ENCODE measurements at regions not wholly inside any gene's neighbourhood (a gene's known extent, or its start where the extent isn't known, plus 50 kb on each side); places are given as distances from the start of the nearest gene placed in this dataset.

DNA sequence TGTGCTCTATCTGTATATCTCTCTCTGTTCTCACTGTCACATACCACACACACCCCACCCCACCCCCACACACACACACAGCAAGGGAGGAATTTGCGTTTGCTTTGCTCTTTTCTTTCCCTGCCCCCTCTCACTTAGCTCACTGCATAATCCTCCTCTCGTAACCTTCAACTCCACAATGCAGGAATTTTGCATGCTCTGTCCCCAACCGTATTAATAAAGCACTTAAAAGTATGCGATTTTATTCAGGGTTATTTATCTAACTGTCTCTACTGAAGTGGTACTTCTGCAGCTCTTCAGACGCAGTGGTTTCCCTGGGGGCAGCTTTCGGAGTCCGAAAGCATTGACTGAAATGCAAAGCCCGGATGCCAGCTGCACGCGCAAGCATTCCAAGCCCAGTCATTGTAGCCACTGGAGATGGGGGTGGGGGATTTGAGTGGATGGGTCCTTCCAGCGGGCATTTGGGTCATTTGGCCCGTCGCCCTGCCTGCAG, 105.4 kb upstream of the RBFOX1 start:
- TF ChIP-seq CTCF (IDR thresholded peaks at IDR 0.05) = no peak
- no peak overlapping the region for H3K4me3 ChIP-seq (ENCODE audit: low read depth in 1 of 2, low read length in 1 of 2)
- H3K27me3 ChIP-seq = no peaks in the 10 kb centered on the region
- H3K36me3 ChIP-seq = no peaks in the 10 kb centered on the region
- H3K27ac ChIP-seq = no peak overlapping the region
- no peaks in the 10 kb centered on the region for H3K9me3 ChIP-seq
- no peaks in the 10 kb centered on the region for H3K4me1 ChIP-seq (ENCODE audit: control insufficient read depth in 1 of 2, insufficient read depth in 1 of 2, low read depth in 1 of 2, low read length in 1 of 2)

- Histone ChIP-seq H3K27me3 (no peaks in the 10 kb centered on the region), H3K4me1 (ENCODE audit: control insufficient read depth in 1 of 2, insufficient read depth in 1 of 2, low read depth in 1 of 2, low read length in 1 of 2) (no peaks in the 10 kb centered on the region), H3K36me3 (no peaks in the 10 kb centered on the region), H3K9me3 (no peaks in the 10 kb centered on the region), H3K27ac (no peak overlapping the region), H3K4me3 (ENCODE audit: low read depth in 1 of 2, low read length in 1 of 2) (no peak overlapping the region)
- TF ChIP-seq CTCF (IDR thresholded peaks at IDR 0.05) = no peak
Measured at GRCh38 chr16:7221157-7221556, 111.5 kb upstream of the RBFOX1 start.

DNA sequence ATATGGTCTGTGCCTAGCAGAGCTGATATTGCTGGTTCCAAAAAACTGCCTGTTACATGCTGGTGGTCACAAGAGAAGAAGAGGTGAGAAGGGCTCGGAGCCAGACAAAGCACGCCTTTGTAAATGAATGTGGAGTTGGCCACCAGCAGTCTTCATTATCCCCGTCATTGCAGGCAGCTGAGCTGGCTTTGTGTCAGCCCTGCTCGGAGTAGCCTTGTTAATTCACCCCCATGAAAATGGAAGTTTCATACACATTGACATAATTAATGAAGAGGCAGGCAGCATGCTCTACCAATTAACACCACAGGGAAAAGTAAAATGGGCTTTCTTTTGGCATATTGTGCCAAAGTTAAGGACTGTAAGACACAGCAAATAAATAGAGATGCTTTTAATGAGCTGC, 113.7 kb upstream of the RBFOX1 start:
- TF ChIP-seq CTCF (IDR thresholded peaks at IDR 0.05) = no peak
- no peak overlapping the region for H3K27ac ChIP-seq
- H3K4me3 ChIP-seq (ENCODE audit: low read depth in 1 of 2, low read length in 1 of 2) = no peak overlapping the region
- H3K27me3 ChIP-seq = no peaks in the 10 kb centered on the region
- H3K36me3 ChIP-seq = no peaks in the 10 kb centered on the region
- no peaks in the 10 kb centered on the region for H3K4me1 ChIP-seq (ENCODE audit: control insufficient read depth in 1 of 2, insufficient read depth in 1 of 2, low read depth in 1 of 2, low read length in 1 of 2)
- H3K9me3 ChIP-seq = no peaks in the 10 kb centered on the region

- Histone ChIP-seq H3K27ac (no peak overlapping the region), H3K27me3 (no peaks in the 10 kb centered on the region), H3K36me3 (no peaks in the 10 kb centered on the region), H3K9me3 (no peaks in the 10 kb centered on the region), H3K4me1 (ENCODE audit: control insufficient read depth in 1 of 2, insufficient read depth in 1 of 2, low read depth in 1 of 2, low read length in 1 of 2) (no peaks in the 10 kb centered on the region), H3K4me3 (ENCODE audit: low read depth in 1 of 2, low read length in 1 of 2) (no peak overlapping the region)
- no peak for TF ChIP-seq CTCF (IDR thresholded peaks at IDR 0.05)
Measured at GRCh38 chr16:7217797-7218196, 114.8 kb upstream of the RBFOX1 start.

GRCh38 chr16:7216719-7217118, 115.9 kb upstream of the RBFOX1 start:
- H3K27ac ChIP-seq = no peak overlapping the region
- no peaks in the 10 kb centered on the region for H3K27me3 ChIP-seq
- no peaks in the 10 kb centered on the region for H3K36me3 ChIP-seq
- TF ChIP-seq CTCF (IDR thresholded peaks at IDR 0.05) = no peak
- no peaks in the 10 kb centered on the region for H3K9me3 ChIP-seq
- H3K4me1 ChIP-seq (ENCODE audit: control insufficient read depth in 1 of 2, insufficient read depth in 1 of 2, low read depth in 1 of 2, low read length in 1 of 2) = no peaks in the 10 kb centered on the region
- H3K4me3 ChIP-seq (ENCODE audit: low read depth in 1 of 2, low read length in 1 of 2) = no peak overlapping the region

GRCh38 chr16:7211781-7212180, 120.9 kb upstream of the RBFOX1 start:
- H3K27ac ChIP-seq = no peak overlapping the region
- H3K27me3 ChIP-seq = no peaks in the 10 kb centered on the region
- H3K9me3 ChIP-seq = no peaks in the 10 kb centered on the region
- H3K36me3 ChIP-seq = no peaks in the 10 kb centered on the region
- H3K4me3 ChIP-seq (ENCODE audit: low read depth in 1 of 2, low read length in 1 of 2) = no peak overlapping the region
- no peak for TF ChIP-seq CTCF (IDR thresholded peaks at IDR 0.05)
- no peaks in the 10 kb centered on the region for H3K4me1 ChIP-seq (ENCODE audit: control insufficient read depth in 1 of 2, insufficient read depth in 1 of 2, low read depth in 1 of 2, low read length in 1 of 2)

Measured in neutrophil (primary cell).